DMS53 (cell line): ENCODE measurements at regions not wholly inside any gene's neighbourhood (a gene's known extent, or its start where the extent isn't known, plus 50 kb on each side); places are given as distances from the start of the nearest gene placed in this dataset.
A peak's percentile ranks its signal among the peaks of the same experiment; 100 is the strongest.

ENCODE experiments used
- DNase-seq: peaks from one replicate; lab custom pipeline; 2025; lab: John Stamatoyannopoulos, UW

GRCh38 chr1:87720561-87720960, 391.9 kb downstream of the LMO4 start:
- DNase-seq = no peak

GRCh38 chr1:87723193-87723592, 394.5 kb downstream of the LMO4 start:
- no peak for DNase-seq

- DNase-seq = no peak
Observed at GRCh38 chr1:87728169-87728568, 399.5 kb downstream of the LMO4 start.

- DNase-seq = no peak
Observed at GRCh38 chr1:87730274-87731216, 401.9 kb downstream of the LMO4 start.

- DNase-seq = no peak
Observed at GRCh38 chr1:87733386-87733785, 404.7 kb downstream of the LMO4 start.

GRCh38 chr1:87735750-87736149, 407.1 kb downstream of the LMO4 start:
- peak; percentile 11 for DNase-seq

GRCh38 chr1:87739141-87739540, 410.5 kb downstream of the LMO4 start:
- no peak for DNase-seq

- DNase-seq = no peak
Observed at GRCh38 chr1:87739704-87740103, 411.0 kb downstream of the LMO4 start.

GRCh38 chr1:87743256-87743655, 414.6 kb downstream of the LMO4 start:
- no peak for DNase-seq

GRCh38 chr1:87744056-87744455, 415.4 kb downstream of the LMO4 start:
- DNase-seq = no peak

- DNase-seq = no peak
Observed at GRCh38 chr1:87744763-87745162, 416.1 kb downstream of the LMO4 start.

GRCh38 chr1:87753366-87753765, 424.7 kb downstream of the LMO4 start:
- DNase-seq = no peak

- DNase-seq = no peak
Observed at GRCh38 chr1:87754139-87754538, 425.5 kb downstream of the LMO4 start.

- no peak for DNase-seq
Observed at GRCh38 chr1:87757676-87758075, 429.0 kb downstream of the LMO4 start.

GRCh38 chr1:87759421-87760087, 430.9 kb downstream of the LMO4 start:
- no peak for DNase-seq

- no peak for DNase-seq
Observed at GRCh38 chr1:87760155-87760554, 431.5 kb downstream of the LMO4 start.

GRCh38 chr1:87760654-87761053, 432.0 kb downstream of the LMO4 start:
- no peak for DNase-seq

- no peak for DNase-seq
Observed at GRCh38 chr1:87763483-87763882, 434.8 kb downstream of the LMO4 start.

- DNase-seq = no peak
Observed at GRCh38 chr1:87765057-87765680, 436.5 kb downstream of the LMO4 start.

GRCh38 chr1:87765681-87766070, 437.0 kb downstream of the LMO4 start:
- DNase-seq = no peak

- peak; percentile 15 for DNase-seq
Observed at GRCh38 chr1:87766737-87767136, 438.1 kb downstream of the LMO4 start.

GRCh38 chr1:87778896-87779295, 450.2 kb downstream of the LMO4 start:
- DNase-seq = peak; percentile 28

- DNase-seq = no peak
Observed at GRCh38 chr1:87781554-87781953, 452.9 kb downstream of the LMO4 start.
